ENCODE measurements at regions not wholly inside any gene's neighbourhood (a gene's known extent, or its start where the extent isn't known, plus 50 kb on each side); places are given as distances from the start of the nearest gene placed in this dataset.

DNA sequence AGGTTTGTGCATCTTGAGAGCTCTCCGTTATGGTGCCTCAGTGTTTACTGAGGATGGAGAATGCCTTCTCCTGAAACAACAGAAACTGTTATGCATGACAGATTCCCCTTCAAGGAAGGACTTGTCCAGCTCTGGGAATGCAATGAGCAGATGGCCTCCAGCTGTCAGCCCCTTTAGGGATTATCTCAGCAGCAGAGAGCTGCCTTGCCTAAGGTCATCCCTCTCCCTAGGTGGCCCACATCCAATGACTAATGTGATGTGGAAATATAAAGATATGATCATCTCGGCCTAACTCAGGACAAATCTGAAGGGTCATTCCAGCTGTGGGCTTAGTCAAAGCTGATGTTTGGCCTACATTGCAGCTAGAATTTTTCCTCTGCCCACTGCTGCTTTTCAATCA, 214.3 kb upstream of the N4BP1 start:
- TF ChIP-seq, protein P1, sequence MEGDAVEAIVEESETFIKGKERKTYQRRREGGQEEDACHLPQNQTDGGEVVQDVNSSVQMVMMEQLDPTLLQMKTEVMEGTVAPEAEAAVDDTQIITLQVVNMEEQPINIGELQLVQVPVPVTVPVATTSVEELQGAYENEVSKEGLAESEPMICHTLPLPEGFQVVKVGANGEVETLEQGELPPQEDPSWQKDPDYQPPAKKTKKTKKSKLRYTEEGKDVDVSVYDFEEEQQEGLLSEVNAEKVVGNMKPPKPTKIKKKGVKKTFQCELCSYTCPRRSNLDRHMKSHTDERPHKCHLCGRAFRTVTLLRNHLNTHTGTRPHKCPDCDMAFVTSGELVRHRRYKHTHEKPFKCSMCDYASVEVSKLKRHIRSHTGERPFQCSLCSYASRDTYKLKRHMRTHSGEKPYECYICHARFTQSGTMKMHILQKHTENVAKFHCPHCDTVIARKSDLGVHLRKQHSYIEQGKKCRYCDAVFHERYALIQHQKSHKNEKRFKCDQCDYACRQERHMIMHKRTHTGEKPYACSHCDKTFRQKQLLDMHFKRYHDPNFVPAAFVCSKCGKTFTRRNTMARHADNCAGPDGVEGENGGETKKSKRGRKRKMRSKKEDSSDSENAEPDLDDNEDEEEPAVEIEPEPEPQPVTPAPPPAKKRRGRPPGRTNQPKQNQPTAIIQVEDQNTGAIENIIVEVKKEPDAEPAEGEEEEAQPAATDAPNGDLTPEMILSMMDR (IDR thresholded peaks at IDR 0.05; ENCODE audit: low read depth, low read length, poor library complexity, severe bottlenecking), result no peak
- no peak for TF ChIP-seq EZH2phosphoT487 (IDR thresholded peaks at IDR 0.05; ENCODE audit: borderline replicate concordance, low read length)
